OCI-LY3 (cell line): ENCODE measurements at regions not wholly inside any gene's neighbourhood (a gene's known extent, or its start where the extent isn't known, plus 50 kb on each side); places are given as distances from the start of the nearest gene placed in this dataset.

Experiments
- H2AFZ ChIP-seq: fragments of 200-600, 300-600 bp; shearing (Covaris generic); 2 replicates; pipeline ENCODE4 v1.6.0; 2014; ENCODE audit warnings: antibody characterized with exemption, low read depth, low read length
- H3K27ac ChIP-seq: fragments of 200-600, 300-600 bp; sonication (generic); 2 replicates; pipeline ENCODE4 v1.5.1; 2014; ENCODE audit warnings: mild to moderate bottlenecking, low read length, moderate library complexity, mixed read lengths
- H3K27me3 ChIP-seq: fragments of 200-600, 300-600 bp; sonication (generic); 2 replicates; pipeline ENCODE4 v1.6.1; 2014; ENCODE audit warnings: low read depth, low read length, mixed read lengths
- H3K36me3 ChIP-seq: fragments of 200-600, 300-600 bp; sonication (generic); replicated peaks from 2 replicates; pipeline ENCODE3; 2014; ENCODE audit warnings: low read depth, low read length, mixed read lengths
- H3K4me1 ChIP-seq: fragments of 300-600, 200-600 bp; sonication (generic); 2 replicates; pipeline ENCODE4 v1.6.1; 2014; ENCODE audit warnings: low read length, mixed read lengths
- H3K4me2 ChIP-seq: fragments of 200-600, 300-600 bp; sonication (generic); 2 replicates; pipeline ENCODE4 v1.6.1; 2014; ENCODE audit warnings: low read length, mixed read lengths
- H3K4me3 ChIP-seq: fragments of 300-600, 200-600 bp; sonication (generic); 2 replicates; pipeline ENCODE4 v1.5.1; 2014; ENCODE audit warnings: antibody characterized with exemption, mild to moderate bottlenecking, low read length, moderate library complexity
- H3K79me2 ChIP-seq: fragments of 300-600, 200-600 bp; shearing (Covaris generic); 2 replicates; pipeline ENCODE4 v1.6.1; 2014; ENCODE audit warnings: mild to moderate bottlenecking, low read length, mixed read lengths
- H3K9ac ChIP-seq: fragments of 300-600, 200-600 bp; shearing (Covaris generic); 2 replicates; pipeline ENCODE4 v1.6.0; 2014; ENCODE audit warnings: mild to moderate bottlenecking, low read length, moderate library complexity
- H3K9me3 ChIP-seq: fragments of 200-600, 300-600 bp; shearing (Covaris generic); 2 replicates; pipeline ENCODE4 v1.6.1; 2014; ENCODE audit warnings: low read length, mixed read lengths; ENCODE audit not compliant: insufficient read depth
- H4K20me1 ChIP-seq: fragments of 200-600, 300-600 bp; sonication (generic); 2 replicates; pipeline ENCODE4 v1.6.1; 2016; ENCODE audit warnings: low read length, mixed read lengths; ENCODE audit not compliant: insufficient read depth
- CTCF ChIP-seq: fragments of 200-600, 300-600 bp; sonication (generic); IDR thresholded peaks from 2 replicates; pipeline ENCODE4 v1.5.1; 2014; ENCODE audit warnings: antibody characterized with exemption, low read length, low read depth
- EZH2phosphoT487 ChIP-seq: fragments of 200-600 bp; shearing (Covaris generic); IDR thresholded peaks from 2 replicates; pipeline ENCODE4 v1.6.1; 2018; ENCODE audit warnings: antibody characterized with exemption, mixed run types, low read depth

DNA sequence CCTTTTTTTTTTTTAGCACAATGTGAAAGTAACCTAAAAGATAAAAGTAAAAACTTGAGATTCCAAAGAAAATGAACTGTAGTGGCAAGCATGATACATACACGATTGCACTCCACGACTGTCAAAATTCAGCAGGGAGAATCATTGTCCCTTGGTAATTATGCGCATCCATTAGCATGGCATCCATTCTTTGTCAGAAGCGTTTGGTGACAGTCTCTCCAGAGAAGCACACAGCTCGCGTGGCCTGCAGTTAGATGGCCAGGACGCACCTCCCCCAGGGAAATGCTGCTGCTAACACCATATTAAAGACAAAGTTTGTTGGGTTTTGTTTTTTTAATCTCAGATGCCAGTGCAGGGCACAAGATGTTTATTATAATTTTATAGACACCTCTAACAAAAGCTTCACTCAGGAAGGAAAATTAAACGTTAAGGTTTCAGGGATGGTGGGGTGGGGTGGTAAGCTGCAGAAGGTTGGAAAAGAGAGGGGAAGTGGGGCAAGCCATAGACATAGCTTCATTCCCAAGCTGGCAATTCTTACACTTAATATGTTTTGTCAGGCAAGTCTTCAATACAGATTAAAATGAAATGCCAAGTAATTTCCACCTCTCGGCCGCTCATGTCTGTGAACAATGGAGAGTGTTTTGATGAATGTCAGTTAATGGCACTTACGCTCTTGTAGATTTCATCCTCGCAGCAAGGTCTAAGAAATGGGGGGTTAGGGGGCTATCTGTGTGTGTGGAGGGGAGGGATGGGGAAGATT lies 142.8 kb upstream of the TOPAZ1 start:
- H3K27me3 ChIP-seq: peaks cover 44% of the 10 kb centered on the region
- TF ChIP-seq CTCF (no peak), EZH2phosphoT487 (no peak)
- no peak overlapping the region for H3K4me3 ChIP-seq
- H3K4me2 ChIP-seq: no peak overlapping the region
- no peaks in the 10 kb centered on the region for H3K9me3 ChIP-seq
- no peaks in the 10 kb centered on the region for H3K79me2 ChIP-seq
- H3K4me1 ChIP-seq: no peaks in the 10 kb centered on the region
- H3K27ac ChIP-seq: no peak overlapping the region
- H3K9ac ChIP-seq: no peak overlapping the region
- no peaks in the 10 kb centered on the region for H3K36me3 ChIP-seq
- H2AFZ ChIP-seq: no peak overlapping the region
- no peaks in the 10 kb centered on the region for H4K20me1 ChIP-seq

GRCh38 chr3:44099566-44100297 lies 142.0 kb upstream of the TOPAZ1 start:
- TF ChIP-seq EZH2phosphoT487 (no peak), CTCF (no peak)
- Histone ChIP-seq H4K20me1 (no peaks in the 10 kb centered on the region), H3K27me3 (peaks cover 52% of the 10 kb centered on the region), H3K27ac (no peak overlapping the region), H2AFZ (no peak overlapping the region), H3K9me3 (no peaks in the 10 kb centered on the region), H3K4me2 (no peak overlapping the region), H3K4me1 (peaks cover 4% of the 10 kb centered on the region), H3K36me3 (no peaks in the 10 kb centered on the region), H3K79me2 (no peaks in the 10 kb centered on the region), H3K4me3 (no peak overlapping the region), H3K9ac (no peak overlapping the region)

DNA sequence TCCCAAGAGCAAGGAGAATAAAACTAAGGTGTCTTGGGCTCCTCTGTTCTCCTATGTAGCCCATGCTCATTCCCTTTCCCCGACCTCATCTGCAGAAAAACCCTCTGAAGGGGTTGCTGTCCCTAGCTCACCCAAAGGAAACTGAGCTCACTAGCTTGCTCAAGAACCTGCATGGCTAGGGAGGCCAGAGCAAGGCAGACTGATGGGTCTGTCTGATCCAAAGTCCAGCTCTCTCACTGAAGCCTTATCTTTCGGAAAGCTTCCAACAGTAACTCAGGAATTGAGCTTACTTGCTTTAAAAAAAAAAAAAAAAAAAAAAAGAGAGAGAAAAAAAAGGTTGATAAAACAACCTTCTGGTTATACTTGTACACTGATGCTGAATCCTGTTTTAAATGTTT lies 141.4 kb upstream of the TOPAZ1 start:
- Histone ChIP-seq H4K20me1 (no peaks in the 10 kb centered on the region), H3K79me2 (no peaks in the 10 kb centered on the region)
- TF ChIP-seq CTCF (no peak), EZH2phosphoT487 (no peak)

DNA sequence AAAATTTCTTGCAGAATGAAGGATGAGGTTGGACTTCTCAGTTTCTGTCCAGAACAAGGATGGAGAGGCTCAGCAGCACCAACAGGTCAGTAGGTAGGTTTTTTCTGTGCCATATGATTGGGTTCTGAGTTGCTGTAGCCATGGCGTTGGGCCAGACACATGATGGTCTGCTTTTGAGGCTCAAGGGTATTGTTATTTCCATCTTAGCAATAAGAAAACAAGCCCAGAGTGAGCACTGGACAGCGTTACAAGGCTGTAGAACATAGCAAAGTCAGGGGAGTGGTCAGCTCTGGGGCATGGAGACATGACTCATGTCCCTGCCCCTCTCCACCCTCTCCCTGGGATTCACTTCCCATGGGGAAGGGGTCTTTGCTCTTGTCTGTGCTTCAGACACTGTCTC lies 137.6 kb upstream of the TOPAZ1 start:
- H3K79me2 ChIP-seq: no peaks in the 10 kb centered on the region
- no peak overlapping the region for H3K9ac ChIP-seq
- H3K27me3 ChIP-seq: peaks cover 59% of the 10 kb centered on the region
- H3K4me2 ChIP-seq: no peak overlapping the region
- no peak overlapping the region for H3K27ac ChIP-seq
- H3K9me3 ChIP-seq: no peaks in the 10 kb centered on the region
- TF ChIP-seq EZH2phosphoT487: no peak
- no peak for TF ChIP-seq CTCF
- H3K36me3 ChIP-seq: no peaks in the 10 kb centered on the region
- H3K4me3 ChIP-seq: no peak overlapping the region
- peaks cover 17% of the 10 kb centered on the region for H3K4me1 ChIP-seq
- H2AFZ ChIP-seq: no peak overlapping the region
- H4K20me1 ChIP-seq: no peaks in the 10 kb centered on the region

More for the DNA sequence above, 141.4 kb upstream of the TOPAZ1 start:
- Histone ChIP-seq H3K4me2 (no peak overlapping the region), H3K9me3 (no peaks in the 10 kb centered on the region), H3K36me3 (no peaks in the 10 kb centered on the region), H2AFZ (no peak overlapping the region), H3K27ac (no peak overlapping the region), H3K4me3 (no peak overlapping the region), H3K4me1 (peaks cover 10% of the 10 kb centered on the region), H3K27me3 (peaks cover 52% of the 10 kb centered on the region), H3K9ac (no peak overlapping the region)
